ENCODE measurements at regions not wholly inside any gene's neighbourhood (a gene's known extent, or its start where the extent isn't known, plus 50 kb on each side); places are given as distances from the start of the nearest gene placed in this dataset.

- DNase-seq (ENCODE audit: low read depth): no peak
- TF ChIP-seq CTCF (IDR thresholded peaks at IDR 0.05; ENCODE audit: low read depth, low read length, missing control alignments): no peak
- H3K4me3 ChIP-seq (ENCODE audit: low read depth, low read length): no peak overlapping the region
Observed at GRCh38 chr6:56771929-56772607, 129.4 kb upstream of the DST start.

- TF ChIP-seq CTCF (IDR thresholded peaks at IDR 0.05; ENCODE audit: low read depth, low read length, missing control alignments): no peak
- H3K4me3 ChIP-seq (ENCODE audit: low read depth, low read length): no peak overlapping the region
- no peak for DNase-seq (ENCODE audit: low read depth)
Observed at GRCh38 chr6:56771189-56771588, 128.5 kb upstream of the DST start.

- no peak for DNase-seq (ENCODE audit: low read depth)
- no peak for TF ChIP-seq CTCF (IDR thresholded peaks at IDR 0.05; ENCODE audit: low read depth, low read length, missing control alignments)
- no peak overlapping the region for H3K4me3 ChIP-seq (ENCODE audit: low read depth, low read length)
Observed at GRCh38 chr6:56770011-56770520, 127.4 kb upstream of the DST start.

GRCh38 chr6:56767892-56768531 is 125.3 kb upstream of the DST start:
- DNase-seq (ENCODE audit: low read depth): no peak
- no peak overlapping the region; the same call in 1 of the 2 replicates for H3K4me3 ChIP-seq (ENCODE audit: low read depth, low read length)
- TF ChIP-seq CTCF (IDR thresholded peaks at IDR 0.05; ENCODE audit: low read depth, low read length, missing control alignments): no peak

- TF ChIP-seq CTCF (IDR thresholded peaks at IDR 0.05; ENCODE audit: low read depth, low read length, missing control alignments): no peak
- H3K4me3 ChIP-seq (ENCODE audit: low read depth, low read length): no peak overlapping the region; the same call in 1 of the 2 replicates
- no peak for DNase-seq (ENCODE audit: low read depth)
Observed at GRCh38 chr6:56767435-56767834, 124.7 kb upstream of the DST start.

- peak; percentile 94 for DNase-seq (ENCODE audit: low read depth)
- H3K4me3 ChIP-seq (ENCODE audit: low read depth, low read length): no peak overlapping the region
- no peak for TF ChIP-seq CTCF (IDR thresholded peaks at IDR 0.05; ENCODE audit: low read depth, low read length, missing control alignments)
Observed at GRCh38 chr6:56766806-56767178, 124.1 kb upstream of the DST start.

Measured in GM12864 (cell line).